ENCODE measurements at regions not wholly inside any gene's neighbourhood (a gene's known extent, or its start where the extent isn't known, plus 50 kb on each side); places are given as distances from the start of the nearest gene placed in this dataset.

GRCh38 chr12:128150961-128151360, 116.0 kb upstream of the TMEM132C start:
- no peak overlapping the region for H4K5ac ChIP-seq (ENCODE audit: insufficient read length, low read depth, low read length)
- no peak overlapping the region for H2BK12ac ChIP-seq (ENCODE audit: insufficient read length, low read depth, low read length)
- Mint-ChIP-seq H3K36me3 (ENCODE audit: insufficient read depth in 1 of 3, low read depth in 3 of 3) (peaks cover 0 to 11% (median 0%) of the 10 kb centered on the region in 3 experiments; a peak in 2 of 7 replicates), H3K27me3 (ENCODE audit: low read depth) (peaks cover 18% of the 10 kb centered on the region), H3K27ac (no peak overlapping the region), H3K4me1 (no peaks in the 10 kb centered on the region), H3K9me3 (peaks cover 5 to 7% of the 10 kb centered on the region in 2 experiments; a peak in 2 of 5 replicates), H3K4me3 (no peak overlapping the region)
- TF ChIP-seq CTCF (conservative IDR thresholded peaks at IDR 0.05): no peak
- H3K18ac ChIP-seq (ENCODE audit: insufficient read length, low read depth, low read length): no peak overlapping the region
- H3K9me3 ChIP-seq (ENCODE audit: control insufficient read depth, low read depth, low read length): no peaks in the 10 kb centered on the region
- no peak overlapping the region for H2AFZ ChIP-seq (ENCODE audit: low read length)
- H3K79me1 ChIP-seq (ENCODE audit: insufficient read depth, low read depth, low read length, poor library complexity, severe bottlenecking): no peaks in the 10 kb centered on the region
- no peaks in the 10 kb centered on the region for H3K79me2 ChIP-seq (ENCODE audit: insufficient read depth, low read length)
- no peaks in the 10 kb centered on the region for H4K20me1 ChIP-seq (ENCODE audit: control insufficient read depth, insufficient read depth, insufficient read length)
- H4K91ac ChIP-seq (ENCODE audit: insufficient read length, low read depth, low read length): no peak overlapping the region
- no peaks in the 10 kb centered on the region for H3K27me3 ChIP-seq (ENCODE audit: insufficient read depth, low read length)
- H2AK5ac ChIP-seq (ENCODE audit: insufficient read length, low read length): no peak overlapping the region
- H3K56ac ChIP-seq (ENCODE audit: insufficient read length, low read depth, low read length): no peak overlapping the region
- no peak overlapping the region for H3K27ac ChIP-seq (ENCODE audit: insufficient read length, low read depth, low read length)
- H4K8ac ChIP-seq (replicated peaks; ENCODE audit: insufficient read length, low read depth, low read length): no peak overlapping the region
- no peak overlapping the region for H3T11ph ChIP-seq (ENCODE audit: low read length)
- H3K23ac ChIP-seq (ENCODE audit: insufficient read length, low read depth, low read length): no peak overlapping the region
- H3K9ac ChIP-seq (ENCODE audit: extremely low read depth, insufficient read length, low read length): no peak overlapping the region
- no peaks in the 10 kb centered on the region for H3K4me1 ChIP-seq (ENCODE audit: insufficient read depth, low read length)
- H3K4ac ChIP-seq (ENCODE audit: low read depth, low read length): no peak overlapping the region
- WGBS (ENCODE audit: extremely low coverage, insufficient read length, low lambda C conversion rate): no CpG with 5 or more reads among the region's 5 CpGs
- DNase-seq: no peak
- no peak overlapping the region for H3K14ac ChIP-seq (ENCODE audit: insufficient read depth, low read length)
- no peak overlapping the region for H3K4me2 ChIP-seq (ENCODE audit: insufficient read depth, insufficient read length, low read length)
- H2BK5ac ChIP-seq (ENCODE audit: insufficient read length, low read length): no peak overlapping the region
- H2BK20ac ChIP-seq (ENCODE audit: low read depth, low read length, poor library complexity, severe bottlenecking): no peak overlapping the region
- no peak overlapping the region for H2BK15ac ChIP-seq (ENCODE audit: low read depth, low read length)
- no peaks in the 10 kb centered on the region for H3K23me2 ChIP-seq (ENCODE audit: insufficient read length, low read depth, low read length, poor library complexity, severe bottlenecking)
- H2BK120ac ChIP-seq (ENCODE audit: low read depth, low read length, poor library complexity, severe bottlenecking): no peak overlapping the region

Measured in H9 (cell line).